GM19240 (cell line): ENCODE measurements at regions not wholly inside any gene's neighbourhood (a gene's known extent, or its start where the extent isn't known, plus 50 kb on each side); places are given as distances from the start of the nearest gene placed in this dataset.
"Not testable (repeated sequence)": the region's sequence is repeated elsewhere in the genome, so short reads cannot be mapped to it uniquely, and the experiment has no call there.

Experiments used
- DNase-seq: peaks from one replicate; pipeline ENCODE4 v3.0.0; 2011; ENCODE audit warnings: low spot score; ENCODE audit not compliant: insufficient read length

GRCh38 chr4:116328261-116328860 lies 757.0 kb downstream of the TRAM1L1 start:
- DNase-seq, result no peak

GRCh38 chr4:116323606-116324005 lies 761.8 kb downstream of the TRAM1L1 start:
- DNase-seq, result no peak

GRCh38 chr4:116321471-116321870 lies 763.9 kb downstream of the TRAM1L1 start:
- DNase-seq, result no peak

- no peak for DNase-seq
These were observed 764.5 kb downstream of the TRAM1L1 start for GRCh38 chr4:116320859-116321258.

GRCh38 chr4:116303736-116304188 lies 781.6 kb downstream of the TRAM1L1 start:
- DNase-seq, result no peak

- DNase-seq, result no peak
These were observed 782.2 kb downstream of the TRAM1L1 start for GRCh38 chr4:116302990-116303735.

GRCh38 chr4:116275006-116275405 lies 810.4 kb downstream of the TRAM1L1 start:
- DNase-seq, result no peak

GRCh38 chr4:116272336-116272735 lies 813.0 kb downstream of the TRAM1L1 start:
- no peak for DNase-seq

GRCh38 chr4:116260931-116261330 lies 824.4 kb downstream of the TRAM1L1 start:
- DNase-seq, result not testable (repeated sequence)

- no peak for DNase-seq
These were observed 840.6 kb downstream of the TRAM1L1 start for GRCh38 chr4:116244771-116245170.

GRCh38 chr4:116243431-116243830 lies 841.9 kb downstream of the TRAM1L1 start:
- no peak for DNase-seq

- no peak for DNase-seq
These were observed 851.4 kb downstream of the TRAM1L1 start for GRCh38 chr4:116233971-116234370.

- not testable (repeated sequence) for DNase-seq
These were observed 853.4 kb downstream of the TRAM1L1 start for GRCh38 chr4:116231999-116232398.

- no peak for DNase-seq
These were observed 856.0 kb downstream of the TRAM1L1 start for GRCh38 chr4:116229420-116229819.

- no peak for DNase-seq
These were observed 862.2 kb downstream of the TRAM1L1 start for GRCh38 chr4:116223040-116223732.

GRCh38 chr4:116217781-116218180 lies 867.6 kb downstream of the TRAM1L1 start:
- DNase-seq, result no peak

GRCh38 chr4:116215622-116216021 lies 869.8 kb downstream of the TRAM1L1 start:
- DNase-seq, result no peak

GRCh38 chr4:116202524-116202923 lies 882.9 kb downstream of the TRAM1L1 start:
- no peak for DNase-seq

- DNase-seq, result no peak
These were observed 888.0 kb downstream of the TRAM1L1 start for GRCh38 chr4:116197317-116197809.

GRCh38 chr4:116183241-116183640 lies 902.1 kb downstream of the TRAM1L1 start:
- no peak for DNase-seq

GRCh38 chr4:116180157-116180601 lies 905.2 kb downstream of the TRAM1L1 start:
- no peak for DNase-seq

GRCh38 chr4:116151371-116151770 lies 934.0 kb downstream of the TRAM1L1 start:
- DNase-seq, result not testable (repeated sequence)
